ENCODE measurements at regions not wholly inside any gene's neighbourhood (a gene's known extent, or its start where the extent isn't known, plus 50 kb on each side); places are given as distances from the start of the nearest gene placed in this dataset.

DNA sequence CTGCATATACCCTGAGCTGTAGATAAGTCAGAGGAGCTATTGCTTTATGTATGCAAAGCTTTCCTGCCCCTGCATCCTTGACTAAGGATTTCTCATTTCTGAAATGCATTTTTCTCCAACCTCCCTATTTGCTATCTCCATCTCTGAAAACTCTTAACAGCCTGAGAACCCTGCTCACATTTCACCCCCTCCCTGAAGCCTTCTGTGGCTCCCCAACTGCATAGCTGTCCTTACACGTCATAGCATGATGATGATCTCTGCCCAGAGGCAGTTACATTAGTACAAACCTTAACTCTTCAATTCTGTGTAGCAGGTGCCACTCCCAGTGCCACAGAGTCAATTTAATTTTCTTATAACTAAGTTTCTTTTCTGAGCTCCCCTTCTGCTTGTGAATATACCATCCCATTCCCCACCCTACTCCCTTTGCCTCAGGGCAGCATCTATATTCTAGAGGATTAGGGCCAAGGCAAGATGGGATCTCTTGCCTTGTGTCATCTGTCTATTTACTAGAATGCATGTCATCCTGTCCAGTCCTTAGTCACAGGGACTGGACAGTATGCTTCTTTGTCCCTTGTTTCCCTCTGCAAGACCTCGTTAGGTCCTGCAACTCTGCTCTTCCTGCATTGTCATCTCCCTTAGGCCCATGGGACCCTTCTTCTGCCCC is 149.7 kb upstream of the SPRY4 start:
- DNase-seq (ENCODE audit: low spot score): no peak

- DNase-seq (ENCODE audit: low spot score): no peak
Observed at GRCh38 chr5:142473038-142473437, 148.2 kb upstream of the SPRY4 start.

DNA sequence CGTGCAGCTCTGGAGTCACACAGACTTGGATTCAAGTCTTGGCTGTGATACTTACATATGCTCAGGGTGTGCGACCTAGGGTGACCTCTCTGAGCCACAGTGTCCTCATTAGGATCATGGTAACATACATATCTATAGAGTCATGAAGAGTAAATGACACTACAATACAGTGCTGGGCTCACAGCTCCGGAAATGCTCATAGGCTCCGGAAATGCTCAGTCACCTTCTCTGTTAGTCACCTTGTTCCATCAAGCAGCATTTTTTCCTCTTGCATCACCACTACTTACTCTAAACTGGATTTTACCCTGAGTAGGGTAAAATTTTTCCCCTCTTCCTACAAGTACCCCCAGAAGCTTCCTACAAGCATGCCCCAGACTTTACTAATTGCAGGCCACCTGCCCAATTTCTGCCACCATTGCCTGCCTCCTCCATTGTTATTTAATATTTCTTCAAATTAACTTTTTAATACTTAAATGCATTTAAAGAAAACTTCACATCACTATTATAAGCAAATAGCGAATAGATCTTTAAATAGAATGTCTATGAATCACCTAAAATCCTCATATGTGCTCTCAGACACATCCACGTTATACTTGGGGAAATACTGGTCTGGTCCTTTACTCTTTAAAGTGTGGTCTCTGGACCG is 147.6 kb upstream of the SPRY4 start:
- no peak for DNase-seq (ENCODE audit: low spot score)

GRCh38 chr5:142466195-142466971 is 141.6 kb upstream of the SPRY4 start:
- DNase-seq (ENCODE audit: low spot score): no peak

DNA sequence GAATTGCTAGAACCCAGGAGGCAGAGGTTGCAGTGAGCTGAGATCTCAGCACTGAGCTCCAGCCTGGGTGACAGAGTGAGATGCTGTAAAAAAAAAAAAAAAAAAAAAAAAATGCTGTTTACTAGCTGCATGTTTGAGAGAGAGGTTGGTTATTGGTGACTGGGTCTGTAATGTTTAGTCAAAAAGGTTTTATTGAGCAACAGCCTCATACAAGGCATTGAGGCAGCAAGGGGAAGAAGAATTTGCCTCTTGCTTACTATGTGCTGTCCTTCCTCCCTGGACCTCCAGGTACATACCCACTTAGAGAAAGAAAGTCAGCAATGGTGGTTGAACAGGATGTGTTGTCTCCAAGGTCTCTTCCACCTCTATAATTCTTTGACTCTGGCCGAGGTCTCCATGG is 140.7 kb upstream of the SPRY4 start:
- no peak for DNase-seq (ENCODE audit: low spot score)

GRCh38 chr5:142463904-142464303 is 139.1 kb upstream of the SPRY4 start:
- DNase-seq (ENCODE audit: low spot score): no peak

DNA sequence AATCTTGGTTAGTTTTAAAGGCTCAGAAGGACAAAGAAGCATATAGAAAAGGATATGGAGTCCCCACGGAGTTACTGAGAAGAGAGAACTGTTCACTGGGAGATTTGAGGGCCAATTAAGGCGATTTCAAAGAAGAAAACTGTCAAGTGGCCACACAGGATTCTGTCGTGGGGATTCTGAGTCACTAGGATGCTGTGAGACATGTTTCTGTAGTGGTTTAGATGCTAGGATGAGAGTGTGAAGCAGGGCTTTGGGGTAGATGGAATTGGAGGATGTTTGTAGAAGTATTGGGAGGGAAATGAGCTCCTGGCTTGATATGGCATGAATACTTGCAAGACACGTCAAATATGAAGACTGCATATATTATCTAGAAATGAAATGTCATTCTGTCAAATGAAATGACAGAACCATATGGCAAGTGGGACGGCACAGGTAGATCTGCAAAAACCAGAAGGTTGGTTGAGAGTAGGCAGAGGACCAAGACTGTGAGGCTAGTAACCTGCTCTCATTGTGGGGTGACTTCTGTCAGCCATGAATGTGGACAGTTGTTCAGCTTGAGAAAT is 136.3 kb upstream of the SPRY4 start:
- DNase-seq (ENCODE audit: low spot score): no peak

DNA sequence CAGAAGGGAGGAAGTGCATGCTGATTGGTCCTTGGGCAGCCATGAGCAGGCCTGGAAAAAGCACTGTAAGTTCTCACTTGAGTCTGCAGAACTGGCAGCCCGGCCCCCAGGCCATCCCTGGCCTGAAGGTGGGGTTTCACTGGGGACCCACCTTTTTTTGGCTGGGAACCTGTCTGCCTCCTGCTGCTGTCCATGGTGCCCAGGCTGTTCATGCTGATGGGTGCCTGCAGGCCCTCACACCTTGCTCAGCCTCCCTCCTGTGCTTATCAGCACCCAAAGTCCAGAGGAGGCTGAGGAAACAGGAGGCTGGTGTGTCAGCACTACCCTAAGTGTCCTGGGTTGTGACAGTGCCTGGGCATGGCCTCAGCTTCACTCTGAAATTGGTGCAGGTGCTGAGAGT is 134.4 kb upstream of the SPRY4 start:
- DNase-seq (ENCODE audit: low spot score): no peak

- DNase-seq (ENCODE audit: low spot score): no peak
Observed at GRCh38 chr5:142455856-142456255, 131.0 kb upstream of the SPRY4 start.

- DNase-seq (ENCODE audit: low spot score): no peak
Observed at GRCh38 chr5:142453932-142454331, 129.1 kb upstream of the SPRY4 start.

DNA sequence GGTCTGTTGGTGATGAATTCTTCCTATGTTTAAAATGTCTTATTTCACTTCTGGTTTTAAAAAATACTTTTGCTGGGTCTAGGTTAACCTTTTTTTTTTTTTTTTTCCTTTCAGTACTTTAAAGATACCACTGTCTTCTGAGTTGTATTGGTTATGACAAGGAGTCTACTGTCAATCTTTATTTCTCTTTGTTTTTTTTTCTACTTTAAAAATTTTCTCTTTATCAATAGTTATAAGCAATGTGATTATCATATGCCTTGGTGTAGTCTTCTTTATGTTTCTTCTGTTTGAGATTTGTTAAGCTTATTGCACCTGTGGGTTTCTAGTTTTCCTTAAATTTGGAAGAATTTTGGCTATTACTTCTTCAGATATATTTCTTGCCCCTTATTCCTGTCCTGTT is 125.6 kb upstream of the SPRY4 start:
- DNase-seq (ENCODE audit: low spot score): no peak

GRCh38 chr5:142447887-142448286 is 123.1 kb upstream of the SPRY4 start:
- DNase-seq (ENCODE audit: low spot score): no peak

DNA sequence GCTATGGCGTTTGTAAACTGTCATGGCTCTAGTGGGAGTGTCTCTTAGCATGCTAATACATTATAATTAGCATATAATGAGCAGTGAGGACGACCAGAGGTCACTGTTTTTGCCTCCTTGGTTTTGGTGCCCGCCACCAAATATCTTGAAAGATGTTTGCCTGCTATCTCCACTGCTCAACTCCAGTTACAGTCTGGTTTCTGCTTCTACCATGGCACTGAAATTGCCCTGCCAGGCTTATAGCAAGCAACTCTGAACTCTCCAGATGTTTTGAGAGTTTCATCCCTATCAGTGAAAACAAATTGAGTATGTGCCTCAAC is 122.1 kb upstream of the SPRY4 start:
- DNase-seq (ENCODE audit: low spot score): no peak

DNA sequence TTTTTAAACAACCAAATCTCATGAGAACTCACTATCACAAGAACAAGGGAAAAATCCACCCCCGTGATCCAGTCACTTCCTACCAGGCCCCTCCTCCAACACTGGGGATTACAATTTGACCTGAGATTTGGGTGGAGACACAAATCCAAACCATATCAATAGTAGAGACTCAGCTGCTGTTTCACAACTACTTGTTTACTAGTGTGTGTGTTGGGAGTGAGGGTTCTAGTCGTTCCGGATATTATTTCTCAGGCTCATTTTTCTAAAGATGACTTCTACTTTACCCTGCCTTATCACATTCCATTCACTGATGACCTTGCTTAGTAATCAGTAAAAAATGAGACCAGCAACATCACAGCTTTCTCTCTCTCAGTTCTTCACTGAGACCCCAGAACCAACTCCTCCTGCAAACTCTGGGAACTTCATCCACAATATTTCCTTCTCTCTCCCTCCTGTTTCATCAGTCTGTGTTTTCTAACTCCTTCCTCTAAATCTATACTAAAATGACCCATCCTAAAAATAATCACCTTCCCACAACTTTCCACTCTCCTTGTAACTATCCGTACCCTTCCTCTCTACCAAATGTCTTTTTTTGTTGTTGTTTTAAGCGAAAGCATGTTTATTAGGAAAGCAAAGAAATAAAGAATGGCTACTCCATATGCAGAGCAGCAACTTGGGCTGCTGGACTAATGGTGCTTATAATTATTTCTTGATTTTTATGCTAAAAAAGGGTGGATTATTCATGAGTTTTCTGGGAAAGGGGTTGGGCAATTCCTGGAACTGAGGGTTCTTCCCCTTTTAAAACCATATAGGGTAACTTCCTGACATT is 121.5 kb upstream of the SPRY4 start:
- DNase-seq (ENCODE audit: low spot score): no peak

DNA sequence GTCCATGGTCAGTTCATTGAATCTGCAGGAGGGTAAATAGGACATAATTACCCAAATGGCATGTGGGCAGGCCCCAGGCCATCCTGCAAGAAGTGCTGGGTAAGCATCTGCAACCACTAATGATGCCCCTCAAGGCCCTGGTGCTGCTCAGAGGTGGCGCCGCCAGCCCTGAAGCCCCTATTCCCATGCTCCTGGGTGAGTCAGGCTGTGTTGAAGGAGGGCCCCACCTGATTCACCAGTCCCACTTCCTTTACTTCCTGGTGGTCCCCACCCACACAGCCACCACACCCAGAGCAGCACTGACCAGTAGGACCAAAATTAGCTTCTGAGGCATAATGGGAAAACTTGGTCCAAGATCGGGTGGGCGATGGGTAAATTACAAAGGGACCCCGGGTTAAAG is 120.4 kb upstream of the SPRY4 start:
- DNase-seq (ENCODE audit: low spot score): no peak

GRCh38 chr5:142441616-142442015 is 116.8 kb upstream of the SPRY4 start:
- DNase-seq (ENCODE audit: low spot score): no peak

DNA sequence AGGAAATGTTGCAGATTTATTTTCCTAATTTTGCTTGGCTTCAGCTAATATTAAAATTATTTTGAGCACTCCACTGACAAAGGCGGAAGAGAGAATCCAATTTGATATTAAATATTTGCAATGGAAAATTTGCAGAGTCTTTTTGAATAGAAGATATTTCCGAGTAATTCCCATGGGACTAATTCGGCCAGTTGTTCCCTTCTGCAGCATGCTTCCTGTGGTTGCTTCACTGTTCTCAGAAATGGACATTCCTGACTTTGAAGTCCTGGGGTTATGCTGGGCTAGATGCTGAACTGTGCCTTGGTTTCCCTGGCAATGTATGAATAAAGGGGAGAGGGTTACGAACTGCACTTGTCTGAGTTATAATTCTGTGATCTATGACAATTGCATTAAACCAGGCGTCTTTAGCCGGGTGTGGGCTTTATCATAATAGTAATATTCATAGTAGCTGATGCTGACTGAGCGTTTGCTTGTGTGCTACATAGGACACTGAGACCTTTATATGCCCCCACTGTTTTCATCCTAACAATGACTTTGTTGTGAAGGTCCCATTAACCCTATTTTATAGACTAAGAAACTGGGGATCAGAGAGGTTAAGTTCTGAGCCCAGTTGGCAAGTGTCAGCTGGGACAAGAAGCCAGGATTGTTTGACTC is 114.5 kb upstream of the SPRY4 start:
- DNase-seq (ENCODE audit: low spot score): no peak

GRCh38 chr5:142438573-142438972 is 113.8 kb upstream of the SPRY4 start:
- DNase-seq (ENCODE audit: low spot score): no peak

DNA sequence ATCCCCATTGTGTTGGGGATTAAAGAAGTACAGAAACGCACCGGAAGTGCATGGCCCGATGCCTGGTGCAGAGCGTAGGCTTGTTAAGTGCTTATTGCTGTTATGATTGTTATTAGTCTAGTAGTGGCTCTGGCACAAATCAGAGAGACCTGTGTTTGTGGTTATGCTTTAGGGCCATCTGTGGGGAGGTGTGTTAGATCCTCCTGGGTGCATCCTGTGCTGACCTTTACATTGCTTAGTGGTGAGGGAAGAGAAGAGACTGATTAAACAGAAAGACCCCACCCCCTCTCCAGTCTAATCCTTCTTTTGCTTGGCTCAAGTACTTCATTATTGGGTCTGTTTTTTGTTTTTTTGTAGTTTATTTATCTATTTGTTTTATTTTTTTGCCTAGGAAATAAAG is 112.7 kb upstream of the SPRY4 start:
- no peak for DNase-seq (ENCODE audit: low spot score)

DNA sequence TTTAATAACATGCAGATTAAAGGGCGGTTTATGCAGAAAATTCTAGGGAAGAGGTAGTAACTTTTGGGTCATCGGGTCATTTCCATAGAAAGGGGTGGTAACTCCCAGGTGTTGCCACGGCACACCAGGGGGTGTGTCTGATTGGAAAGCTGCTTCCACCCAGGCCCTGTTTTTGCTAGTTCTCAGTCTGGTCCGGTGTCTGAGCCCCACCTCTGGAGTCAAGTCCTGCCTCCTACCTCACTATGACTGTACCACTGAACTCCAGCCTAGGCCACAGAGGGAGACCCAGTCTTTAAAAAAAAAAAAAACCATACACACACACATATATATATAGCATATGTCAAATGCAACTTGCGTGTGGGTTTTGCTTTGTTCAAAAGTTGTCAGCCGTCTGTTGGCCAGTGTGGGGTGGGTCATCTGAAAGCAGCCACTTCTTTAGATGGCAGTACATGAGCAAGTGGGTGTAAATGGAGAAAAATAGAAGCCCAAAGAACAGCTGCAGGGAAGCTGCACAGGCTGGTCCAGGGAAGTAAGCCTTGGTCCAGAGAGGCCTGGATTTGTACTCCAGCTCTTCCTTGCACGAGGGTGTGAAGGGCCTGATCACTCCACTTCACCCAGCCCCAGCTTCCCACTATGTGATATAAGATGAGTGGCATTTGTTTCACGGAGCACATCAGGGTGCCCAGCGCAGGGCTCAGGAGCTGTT is 110.7 kb upstream of the SPRY4 start:
- DNase-seq (ENCODE audit: low spot score): no peak

DNA sequence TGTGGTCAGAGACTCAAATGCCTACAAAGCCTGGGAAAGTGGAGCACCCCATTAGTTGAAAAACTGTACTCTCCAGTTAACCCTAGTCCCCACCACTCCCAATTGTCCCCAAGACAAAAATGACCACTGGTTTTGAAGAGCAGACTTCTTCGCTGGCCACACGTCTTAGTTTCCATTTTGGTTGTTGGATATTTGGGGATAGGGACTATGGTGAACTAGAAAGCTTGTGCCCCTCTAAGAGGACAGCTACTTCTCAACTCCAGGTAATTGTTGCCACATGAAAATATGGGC is 109.4 kb upstream of the SPRY4 start:
- no peak for DNase-seq (ENCODE audit: low spot score)

Data from putamen (tissue), 1 donor.